ENCODE measurements at regions not wholly inside any gene's neighbourhood (a gene's known extent, or its start where the extent isn't known, plus 50 kb on each side); places are given as distances from the start of the nearest gene placed in this dataset.
A peak's percentile ranks its signal among the peaks of the same experiment; 100 is the strongest.
"Not testable (repeated sequence)": the region's sequence is repeated elsewhere in the genome, so short reads cannot be mapped to it uniquely, and the experiment has no call there.

DNA sequence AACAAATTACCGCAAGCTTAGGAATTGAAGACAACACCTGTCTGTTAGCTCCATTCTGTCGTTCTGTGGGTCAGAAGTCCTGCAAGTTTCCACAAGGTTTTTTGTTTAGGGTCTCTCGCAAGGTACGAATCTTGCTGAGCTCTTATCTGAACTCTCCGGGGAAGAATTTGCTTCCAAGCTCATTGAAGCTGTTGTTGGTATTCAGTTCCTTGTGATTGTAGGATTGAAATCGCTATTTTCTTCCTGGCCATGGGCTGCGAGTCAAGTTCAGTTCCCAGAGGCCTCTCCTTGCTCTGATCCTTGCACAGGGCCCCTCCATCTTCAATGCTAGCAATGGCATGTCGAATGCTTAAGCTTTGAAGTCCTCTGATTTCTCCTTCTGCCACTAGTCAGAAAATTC is 53.5 kb upstream of the CNTLN start:
- Histone ChIP-seq H3K9me3 (ENCODE audit: control insufficient read depth, insufficient read depth, low read depth, low read length) (no peaks in the 10 kb centered on the region), H3K79me2 (ENCODE audit: control insufficient read depth, insufficient read depth, low read length) (no peaks in the 10 kb centered on the region), H3K36me3 (ENCODE audit: control insufficient read depth, insufficient read depth, low read length) (no peaks in the 10 kb centered on the region), H3K4me2 (ENCODE audit: extremely low read depth, insufficient read depth, low read length) (no peak overlapping the region), H2AFZ (ENCODE audit: low read length) (no peak overlapping the region), H3K27me3 (ENCODE audit: control insufficient read depth, insufficient read depth, low read length) (no peaks in the 10 kb centered on the region), H3K4me3 (replicated peaks in 1 of 4; ENCODE audit: control extremely low read depth in 1 of 4, insufficient read depth in 1 of 4, low read depth in 3 of 4, low read length in 4 of 4) (no peak overlapping the region), H4K20me1 (ENCODE audit: control insufficient read depth, extremely low read depth, insufficient read depth, low read length) (no peaks in the 10 kb centered on the region), H3K27ac (ENCODE audit: insufficient read depth, low read length) (no peak overlapping the region), H3K4me1 (ENCODE audit: control insufficient read depth, extremely low read depth, insufficient read depth, low read length) (no peaks in the 10 kb centered on the region), H3K9ac (ENCODE audit: insufficient read depth, low read length) (no peak overlapping the region)
- no peak for DNase-seq (ENCODE audit: low read depth in 2 of 2)
- TF ChIP-seq, protein P1, sequence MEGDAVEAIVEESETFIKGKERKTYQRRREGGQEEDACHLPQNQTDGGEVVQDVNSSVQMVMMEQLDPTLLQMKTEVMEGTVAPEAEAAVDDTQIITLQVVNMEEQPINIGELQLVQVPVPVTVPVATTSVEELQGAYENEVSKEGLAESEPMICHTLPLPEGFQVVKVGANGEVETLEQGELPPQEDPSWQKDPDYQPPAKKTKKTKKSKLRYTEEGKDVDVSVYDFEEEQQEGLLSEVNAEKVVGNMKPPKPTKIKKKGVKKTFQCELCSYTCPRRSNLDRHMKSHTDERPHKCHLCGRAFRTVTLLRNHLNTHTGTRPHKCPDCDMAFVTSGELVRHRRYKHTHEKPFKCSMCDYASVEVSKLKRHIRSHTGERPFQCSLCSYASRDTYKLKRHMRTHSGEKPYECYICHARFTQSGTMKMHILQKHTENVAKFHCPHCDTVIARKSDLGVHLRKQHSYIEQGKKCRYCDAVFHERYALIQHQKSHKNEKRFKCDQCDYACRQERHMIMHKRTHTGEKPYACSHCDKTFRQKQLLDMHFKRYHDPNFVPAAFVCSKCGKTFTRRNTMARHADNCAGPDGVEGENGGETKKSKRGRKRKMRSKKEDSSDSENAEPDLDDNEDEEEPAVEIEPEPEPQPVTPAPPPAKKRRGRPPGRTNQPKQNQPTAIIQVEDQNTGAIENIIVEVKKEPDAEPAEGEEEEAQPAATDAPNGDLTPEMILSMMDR (conservative IDR thresholded peaks at IDR 0.05 in 1 of 2, IDR thresholded peaks at IDR 0.05 in 1 of 2; ENCODE audit: low read depth in 1 of 2, low read length in 2 of 2): no peak
- no peak for TF ChIP-seq EZH2 (IDR thresholded peaks at IDR 0.05; ENCODE audit: low read length, missing control alignments)

- no peak for DNase-seq (ENCODE audit: low read depth in 2 of 2)
Measured at GRCh38 chr9:17075758-17076485, 58.9 kb upstream of the CNTLN start.

GRCh38 chr9:17075146-17075757 is 59.6 kb upstream of the CNTLN start:
- TF ChIP-seq EZH2 (IDR thresholded peaks at IDR 0.05; ENCODE audit: low read length, missing control alignments): no peak
- TF ChIP-seq, protein P1 (conservative IDR thresholded peaks at IDR 0.05 in 1 of 2, IDR thresholded peaks at IDR 0.05 in 1 of 2; ENCODE audit: low read depth in 1 of 2, low read length in 2 of 2): no peak
- DNase-seq (ENCODE audit: low read depth in 2 of 2): no peak
- Histone ChIP-seq H3K4me1 (ENCODE audit: control insufficient read depth, extremely low read depth, insufficient read depth, low read length) (no peaks in the 10 kb centered on the region), H3K9ac (ENCODE audit: insufficient read depth, low read length) (no peak overlapping the region), H3K79me2 (ENCODE audit: control insufficient read depth, insufficient read depth, low read length) (no peaks in the 10 kb centered on the region), H3K36me3 (ENCODE audit: control insufficient read depth, insufficient read depth, low read length) (no peaks in the 10 kb centered on the region), H4K20me1 (ENCODE audit: control insufficient read depth, extremely low read depth, insufficient read depth, low read length) (no peaks in the 10 kb centered on the region), H3K27me3 (ENCODE audit: control insufficient read depth, insufficient read depth, low read length) (no peaks in the 10 kb centered on the region), H3K27ac (ENCODE audit: insufficient read depth, low read length) (no peak overlapping the region), H2AFZ (ENCODE audit: low read length) (no peak overlapping the region), H3K9me3 (ENCODE audit: control insufficient read depth, insufficient read depth, low read depth, low read length) (no peaks in the 10 kb centered on the region), H3K4me2 (ENCODE audit: extremely low read depth, insufficient read depth, low read length) (no peak overlapping the region), H3K4me3 (replicated peaks in 1 of 4; ENCODE audit: control extremely low read depth in 1 of 4, insufficient read depth in 1 of 4, low read depth in 3 of 4, low read length in 4 of 4) (no peak overlapping the region)

More at GRCh38 chr9:17075758-17076485, 58.9 kb upstream of the CNTLN start:
- Histone ChIP-seq H4K20me1 (ENCODE audit: control insufficient read depth, extremely low read depth, insufficient read depth, low read length) (no peaks in the 10 kb centered on the region), H3K27ac (ENCODE audit: insufficient read depth, low read length) (no peak overlapping the region), H3K4me3 (replicated peaks in 1 of 4; ENCODE audit: control extremely low read depth in 1 of 4, insufficient read depth in 1 of 4, low read depth in 3 of 4, low read length in 4 of 4) (no peak overlapping the region), H3K9me3 (ENCODE audit: control insufficient read depth, insufficient read depth, low read depth, low read length) (no peaks in the 10 kb centered on the region), H3K4me2 (ENCODE audit: extremely low read depth, insufficient read depth, low read length) (no peak overlapping the region), H3K9ac (ENCODE audit: insufficient read depth, low read length) (no peak overlapping the region), H3K36me3 (ENCODE audit: control insufficient read depth, insufficient read depth, low read length) (no peaks in the 10 kb centered on the region), H3K79me2 (ENCODE audit: control insufficient read depth, insufficient read depth, low read length) (no peaks in the 10 kb centered on the region), H3K4me1 (ENCODE audit: control insufficient read depth, extremely low read depth, insufficient read depth, low read length) (no peaks in the 10 kb centered on the region), H2AFZ (ENCODE audit: low read length) (no peak overlapping the region), H3K27me3 (ENCODE audit: control insufficient read depth, insufficient read depth, low read length) (no peaks in the 10 kb centered on the region)
- no peak for TF ChIP-seq EZH2 (IDR thresholded peaks at IDR 0.05; ENCODE audit: low read length, missing control alignments)
- TF ChIP-seq, protein P1 (conservative IDR thresholded peaks at IDR 0.05 in 1 of 2, IDR thresholded peaks at IDR 0.05 in 1 of 2; ENCODE audit: low read depth in 1 of 2, low read length in 2 of 2): peak in 1 of 2 donors; percentile 9

DNA sequence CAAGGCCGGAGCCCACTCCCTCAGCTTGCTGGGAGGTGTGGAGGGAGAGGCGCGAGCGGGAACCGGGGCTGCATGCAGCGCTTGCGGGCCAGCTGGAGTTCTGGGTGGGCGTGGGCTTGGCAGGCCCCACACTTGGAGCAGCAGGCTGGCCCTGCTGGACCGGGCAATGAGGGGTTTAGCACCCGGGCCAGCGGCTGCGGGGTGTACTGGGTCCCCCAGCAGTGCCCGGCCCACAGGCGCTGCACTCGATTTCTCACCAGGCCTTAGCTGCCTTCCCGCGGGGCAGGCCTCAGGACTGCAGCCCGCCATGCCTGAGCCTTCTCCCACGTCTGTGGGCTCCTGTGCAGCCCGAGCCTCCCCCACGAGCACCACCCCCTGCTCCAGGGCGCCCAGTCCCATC is 62.3 kb upstream of the CNTLN start:
- not testable (repeated sequence) for H3K9ac ChIP-seq (ENCODE audit: insufficient read depth, low read length); H3K79me2 ChIP-seq (ENCODE audit: control insufficient read depth, insufficient read depth, low read length); H3K27me3 ChIP-seq (ENCODE audit: control insufficient read depth, insufficient read depth, low read length); H3K4me2 ChIP-seq (ENCODE audit: extremely low read depth, insufficient read depth, low read length); DNase-seq (ENCODE audit: low read depth in 2 of 2); H3K4me3 ChIP-seq (replicated peaks in 1 of 4; ENCODE audit: control extremely low read depth in 1 of 4, insufficient read depth in 1 of 4, low read depth in 3 of 4, low read length in 4 of 4); H3K9me3 ChIP-seq (ENCODE audit: control insufficient read depth, insufficient read depth, low read depth, low read length); H3K4me1 ChIP-seq (ENCODE audit: control insufficient read depth, extremely low read depth, insufficient read depth, low read length); H2AFZ ChIP-seq (ENCODE audit: low read length); H3K27ac ChIP-seq (ENCODE audit: insufficient read depth, low read length); H4K20me1 ChIP-seq (ENCODE audit: control insufficient read depth, extremely low read depth, insufficient read depth, low read length); H3K36me3 ChIP-seq (ENCODE audit: control insufficient read depth, insufficient read depth, low read length)

Data from fibroblast of lung (primary cell).